OCI-LY1 (cell line): ENCODE measurements at regions not wholly inside any gene's neighbourhood (a gene's known extent, or its start where the extent isn't known, plus 50 kb on each side); places are given as distances from the start of the nearest gene placed in this dataset.

Experiments
- EZH2 ChIP-seq: fragments of 200-600 bp; sonication (generic), shearing (Covaris generic); IDR thresholded peaks from 2 replicates; pipeline ENCODE4 v1.8.0; 2017; ENCODE audit warnings: borderline replicate concordance, mixed run types, mild to moderate bottlenecking, antibody characterized with exemption, low read length, moderate library complexity, mixed read lengths
- TF ChIP-seq, protein P1 (sequence below): fragments of 200-600 bp; sonication (generic), shearing (Covaris generic); IDR thresholded peaks from 2 replicates; pipeline ENCODE4 v1.5.1; 2017; ENCODE audit warnings: mild to moderate bottlenecking, antibody characterized with exemption, low read length, moderate library complexity, mixed read lengths

DNA sequence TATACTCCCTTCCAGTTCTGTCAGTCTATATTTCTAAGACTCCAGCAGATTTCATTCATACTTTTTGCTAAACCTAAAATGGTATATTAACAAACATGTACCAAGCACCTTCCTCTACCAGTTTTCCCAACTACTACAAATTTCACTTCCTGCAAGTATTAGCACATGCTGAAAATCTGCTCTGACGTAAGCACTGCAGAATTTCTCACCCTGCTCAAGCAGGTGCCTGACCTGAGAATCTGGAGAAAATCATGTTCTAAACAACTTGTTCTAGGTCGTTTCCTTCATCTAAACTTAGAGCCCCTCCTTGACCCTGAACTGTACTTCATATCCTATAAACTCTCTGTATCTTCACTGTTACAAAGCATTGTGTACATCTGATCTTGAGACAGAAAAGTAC, 380.7 kb upstream of the NOCT start:
- no peak for TF ChIP-seq EZH2
- TF ChIP-seq, protein P1, sequence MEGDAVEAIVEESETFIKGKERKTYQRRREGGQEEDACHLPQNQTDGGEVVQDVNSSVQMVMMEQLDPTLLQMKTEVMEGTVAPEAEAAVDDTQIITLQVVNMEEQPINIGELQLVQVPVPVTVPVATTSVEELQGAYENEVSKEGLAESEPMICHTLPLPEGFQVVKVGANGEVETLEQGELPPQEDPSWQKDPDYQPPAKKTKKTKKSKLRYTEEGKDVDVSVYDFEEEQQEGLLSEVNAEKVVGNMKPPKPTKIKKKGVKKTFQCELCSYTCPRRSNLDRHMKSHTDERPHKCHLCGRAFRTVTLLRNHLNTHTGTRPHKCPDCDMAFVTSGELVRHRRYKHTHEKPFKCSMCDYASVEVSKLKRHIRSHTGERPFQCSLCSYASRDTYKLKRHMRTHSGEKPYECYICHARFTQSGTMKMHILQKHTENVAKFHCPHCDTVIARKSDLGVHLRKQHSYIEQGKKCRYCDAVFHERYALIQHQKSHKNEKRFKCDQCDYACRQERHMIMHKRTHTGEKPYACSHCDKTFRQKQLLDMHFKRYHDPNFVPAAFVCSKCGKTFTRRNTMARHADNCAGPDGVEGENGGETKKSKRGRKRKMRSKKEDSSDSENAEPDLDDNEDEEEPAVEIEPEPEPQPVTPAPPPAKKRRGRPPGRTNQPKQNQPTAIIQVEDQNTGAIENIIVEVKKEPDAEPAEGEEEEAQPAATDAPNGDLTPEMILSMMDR = no peak
